ENCODE measurements at regions not wholly inside any gene's neighbourhood (a gene's known extent, or its start where the extent isn't known, plus 50 kb on each side); places are given as distances from the start of the nearest gene placed in this dataset.

GRCh38 chr12:124696693-124697476 lies 129.5 kb upstream of the NCOR2 start:
- no peak for DNase-seq
- Histone ChIP-seq H4K20me1 (ENCODE audit: insufficient read depth, low read length) (no peaks in the 10 kb centered on the region), H3K79me2 (ENCODE audit: insufficient read depth, low read length) (no peaks in the 10 kb centered on the region), H3K9me3 (ENCODE audit: insufficient read depth, low read length, severe bottlenecking) (peaks cover 8% of the 10 kb centered on the region), H2AFZ (ENCODE audit: low read depth, low read length) (no peak overlapping the region), H3K4me1 (ENCODE audit: insufficient read depth, low read length) (peaks cover 17% of the 10 kb centered on the region), H3K27me3 (ENCODE audit: insufficient read depth, low read length, poor library complexity) (no peaks in the 10 kb centered on the region), H3K36me3 (ENCODE audit: insufficient read depth, low read length) (no peaks in the 10 kb centered on the region; the same call in 1 of the 2 replicates), H3K4me2 (ENCODE audit: insufficient read depth, low read length) (no peak overlapping the region), H3K9ac (ENCODE audit: low read depth, low read length) (no peak overlapping the region), H3K4me3 (ENCODE audit: low read depth in 1 of 2, low read length in 2 of 2) (no peak overlapping the region), H3K27ac (ENCODE audit: low read length) (no peak overlapping the region)
- TF ChIP-seq CTCF (IDR thresholded peaks at IDR 0.05; ENCODE audit: borderline replicate concordance, extremely low read depth, low read length, poor library complexity, severe bottlenecking), result no peak
- no peak for TF ChIP-seq EZH2 (IDR thresholded peaks at IDR 0.05; ENCODE audit: borderline replicate concordance, low read depth, low read length, severe bottlenecking)
- no peak for ATAC-seq (ENCODE audit: insufficient read depth, low read depth)

- no peak overlapping the region for H3K4me2 ChIP-seq (ENCODE audit: insufficient read depth, low read length)
- no peak overlapping the region for H2AFZ ChIP-seq (ENCODE audit: low read depth, low read length)
- H3K9ac ChIP-seq (ENCODE audit: low read depth, low read length), result no peak overlapping the region
- peaks cover 8% of the 10 kb centered on the region for H3K9me3 ChIP-seq (ENCODE audit: insufficient read depth, low read length, severe bottlenecking)
- no peak overlapping the region for H3K4me3 ChIP-seq (ENCODE audit: low read depth in 1 of 2, low read length in 2 of 2)
- no peaks in the 10 kb centered on the region for H3K27me3 ChIP-seq (ENCODE audit: insufficient read depth, low read length, poor library complexity)
- no peaks in the 10 kb centered on the region for H4K20me1 ChIP-seq (ENCODE audit: insufficient read depth, low read length)
- DNase-seq (no peak), ATAC-seq (ENCODE audit: insufficient read depth, low read depth) (no peak)
- peaks cover 17% of the 10 kb centered on the region for H3K4me1 ChIP-seq (ENCODE audit: insufficient read depth, low read length)
- TF ChIP-seq CTCF (IDR thresholded peaks at IDR 0.05; ENCODE audit: borderline replicate concordance, extremely low read depth, low read length, poor library complexity, severe bottlenecking), result no peak
- no peak for TF ChIP-seq EZH2 (IDR thresholded peaks at IDR 0.05; ENCODE audit: borderline replicate concordance, low read depth, low read length, severe bottlenecking)
- H3K36me3 ChIP-seq (ENCODE audit: insufficient read depth, low read length), result no peaks in the 10 kb centered on the region; the same call in 1 of the 2 replicates
- no peaks in the 10 kb centered on the region for H3K79me2 ChIP-seq (ENCODE audit: insufficient read depth, low read length)
- H3K27ac ChIP-seq (ENCODE audit: low read length), result no peak overlapping the region
Measured at GRCh38 chr12:124695861-124696260, 128.4 kb upstream of the NCOR2 start.

- Histone ChIP-seq H3K4me1 (ENCODE audit: insufficient read depth, low read length) (peaks cover 17% of the 10 kb centered on the region), H3K4me2 (ENCODE audit: insufficient read depth, low read length) (no peak overlapping the region), H3K27ac (ENCODE audit: low read length) (no peak overlapping the region; the same call in 1 of the 2 replicates), H3K36me3 (ENCODE audit: insufficient read depth, low read length) (no peaks in the 10 kb centered on the region; the same call in 1 of the 2 replicates), H3K4me3 (ENCODE audit: low read depth in 1 of 2, low read length in 2 of 2) (no peak overlapping the region), H2AFZ (ENCODE audit: low read depth, low read length) (no peak overlapping the region), H3K79me2 (ENCODE audit: insufficient read depth, low read length) (no peaks in the 10 kb centered on the region), H3K9me3 (ENCODE audit: insufficient read depth, low read length, severe bottlenecking) (peaks cover 8% of the 10 kb centered on the region), H4K20me1 (ENCODE audit: insufficient read depth, low read length) (no peaks in the 10 kb centered on the region), H3K9ac (ENCODE audit: low read depth, low read length) (no peak overlapping the region), H3K27me3 (ENCODE audit: insufficient read depth, low read length, poor library complexity) (no peaks in the 10 kb centered on the region)
- DNase-seq (no peak), ATAC-seq (ENCODE audit: insufficient read depth, low read depth) (no peak)
- no peak for TF ChIP-seq EZH2 (IDR thresholded peaks at IDR 0.05; ENCODE audit: borderline replicate concordance, low read depth, low read length, severe bottlenecking)
- TF ChIP-seq CTCF (IDR thresholded peaks at IDR 0.05; ENCODE audit: borderline replicate concordance, extremely low read depth, low read length, poor library complexity, severe bottlenecking), result no peak
Measured at GRCh38 chr12:124694846-124695497, 127.6 kb upstream of the NCOR2 start.
